Suppressor macrophage treated with lipopolysaccharide for 4 hours (primary cell): ENCODE measurements at regions not wholly inside any gene's neighbourhood (a gene's known extent, or its start where the extent isn't known, plus 50 kb on each side); places are given as distances from the start of the nearest gene placed in this dataset.

Experiments used
- DNase-seq: peaks from one replicate; pipeline ENCODE4 v3.0.0-alpha.2; 2020

DNA sequence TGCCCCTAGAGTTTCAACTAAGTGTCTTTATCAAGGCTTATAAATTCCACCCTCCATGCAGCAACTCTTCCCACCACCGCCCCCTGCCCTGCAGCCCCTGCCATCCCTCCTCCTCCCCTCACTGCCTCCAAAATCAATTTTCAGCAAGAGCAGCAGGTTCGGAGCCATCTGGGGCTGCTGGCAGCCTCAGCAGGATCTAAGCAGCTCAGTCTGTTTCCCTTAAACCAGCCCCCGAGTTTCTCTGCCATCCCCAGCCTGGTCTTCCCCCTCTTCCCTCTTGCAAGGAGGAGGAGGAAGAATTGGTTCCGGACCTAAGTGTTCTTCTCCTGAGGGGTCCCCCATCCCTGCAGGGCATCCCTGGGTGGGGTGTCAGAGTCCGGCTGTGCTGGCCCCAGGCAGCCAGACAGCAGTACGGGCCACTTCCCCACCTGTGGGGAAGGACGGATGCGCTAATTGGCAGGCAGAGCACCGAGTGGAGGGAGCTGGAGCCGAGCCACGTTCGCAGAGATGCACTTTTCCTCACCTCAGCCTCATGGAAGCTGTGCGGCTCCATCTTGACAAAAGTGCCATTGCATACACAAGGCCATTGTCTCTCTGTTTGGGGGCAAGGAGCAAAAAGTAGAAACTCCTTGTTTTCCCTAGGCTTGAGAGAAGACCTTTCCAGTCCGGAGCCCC is 189.3 kb downstream of the KCNA5 start:
- no peak for DNase-seq

DNA sequence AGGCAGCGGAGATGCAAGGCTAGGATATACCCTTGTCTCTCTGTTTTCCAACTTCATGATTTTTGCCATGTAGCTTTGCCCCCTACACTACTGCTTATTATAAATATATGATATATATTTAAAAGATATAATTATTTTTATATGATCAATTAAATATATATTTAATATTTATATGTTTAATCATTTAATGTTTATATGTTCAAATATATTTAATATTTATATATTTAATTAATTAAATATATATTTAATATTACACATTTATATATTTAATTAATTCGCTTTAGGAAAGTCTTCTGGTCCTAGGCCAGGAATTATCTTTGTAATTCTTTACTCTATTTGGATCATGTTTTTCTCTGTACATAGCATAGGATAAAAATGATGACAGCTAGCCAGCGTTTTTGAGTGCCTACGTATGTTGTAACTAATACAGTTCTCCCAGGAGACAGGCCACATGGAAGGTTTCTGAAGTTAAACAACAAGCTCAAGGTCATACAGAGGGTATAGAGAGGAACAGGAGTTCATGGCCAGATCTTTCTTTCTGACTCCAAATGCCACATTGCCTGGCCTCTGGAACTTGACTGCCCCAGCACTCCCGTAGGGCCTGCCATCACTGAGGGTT is 192.5 kb downstream of the KCNA5 start:
- no peak for DNase-seq

DNA sequence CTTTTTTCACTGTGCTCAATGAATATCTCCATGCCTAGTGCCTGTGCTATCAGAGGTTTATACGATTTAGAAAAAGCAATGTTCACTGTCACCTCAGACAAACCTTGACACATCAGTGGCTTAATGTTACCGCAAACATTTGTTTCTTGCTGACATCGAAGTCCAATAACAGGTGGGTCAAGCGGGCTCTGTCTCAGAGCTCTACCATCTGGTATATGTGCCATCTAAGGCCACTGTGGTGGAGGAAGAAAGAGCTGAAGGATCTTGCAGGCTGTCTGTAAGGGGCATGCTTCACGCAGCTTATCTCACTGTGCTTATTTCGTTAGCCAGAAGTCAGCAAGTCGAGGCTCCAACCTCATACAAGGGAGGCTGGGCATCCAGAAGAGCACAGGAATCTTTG is 189.5 kb upstream of the NTF3 start:
- DNase-seq: no peak

DNA sequence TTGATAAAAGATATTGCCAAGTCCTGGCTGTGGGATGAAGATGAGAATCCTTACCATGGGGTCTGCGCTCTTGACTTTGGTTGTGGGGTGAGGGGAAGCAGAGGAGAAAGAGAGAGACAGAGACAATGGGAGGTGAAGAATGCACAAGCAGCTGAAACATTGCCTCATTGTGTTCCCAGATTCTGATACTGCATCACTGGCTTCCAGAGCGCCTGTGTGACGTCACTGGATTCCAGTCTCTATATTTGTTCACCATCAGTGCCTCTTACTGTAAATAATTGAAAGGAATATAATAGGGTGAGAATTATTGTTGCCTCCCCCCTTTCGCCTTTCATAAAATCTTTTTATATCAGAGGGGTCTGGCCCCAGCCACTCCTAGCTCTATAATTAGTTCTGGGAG is 188.9 kb upstream of the NTF3 start:
- no peak for DNase-seq

DNA sequence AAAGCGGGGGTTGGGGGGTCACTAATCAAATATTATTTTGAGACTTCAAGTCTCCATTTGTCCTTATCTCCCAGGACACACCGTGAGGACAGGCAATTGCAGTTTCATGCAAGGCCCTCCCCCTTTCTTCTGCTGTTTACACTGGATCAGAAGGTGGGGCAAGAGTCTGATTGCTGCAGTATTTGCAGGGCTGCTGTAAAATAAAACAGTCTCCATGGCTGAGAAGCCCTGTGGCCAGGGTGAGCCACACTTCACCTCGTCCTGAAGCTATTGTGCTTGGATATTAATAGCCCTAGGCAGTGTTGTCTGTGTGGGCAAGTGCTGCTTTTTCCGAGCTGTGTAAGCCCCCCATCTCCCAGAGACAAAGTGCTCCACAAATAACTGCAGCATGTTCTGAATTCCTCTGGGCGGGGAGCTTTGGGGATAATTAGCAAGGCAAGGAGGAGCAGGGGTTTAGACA is 187.4 kb upstream of the NTF3 start:
- no peak for DNase-seq

DNA sequence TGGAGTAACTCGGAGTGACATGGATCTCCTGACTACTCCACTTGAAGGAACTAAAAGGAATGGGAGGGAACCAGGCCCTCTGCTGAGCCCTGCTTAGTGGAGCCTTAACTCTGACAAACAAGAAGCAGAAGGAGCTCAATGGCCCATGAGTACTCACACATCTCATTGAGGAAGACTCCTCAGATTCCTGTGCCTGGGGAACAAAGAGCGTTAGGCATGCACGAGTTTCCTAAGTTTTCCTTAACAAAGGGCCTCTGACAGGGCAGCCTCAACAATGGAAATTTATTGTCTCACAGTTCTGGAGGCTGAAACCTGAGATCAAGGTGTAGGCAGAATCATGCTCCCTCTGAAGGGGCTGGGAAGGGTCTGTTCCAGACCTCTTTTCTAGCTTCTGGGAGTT is 185.7 kb upstream of the NTF3 start:
- DNase-seq: no peak

DNA sequence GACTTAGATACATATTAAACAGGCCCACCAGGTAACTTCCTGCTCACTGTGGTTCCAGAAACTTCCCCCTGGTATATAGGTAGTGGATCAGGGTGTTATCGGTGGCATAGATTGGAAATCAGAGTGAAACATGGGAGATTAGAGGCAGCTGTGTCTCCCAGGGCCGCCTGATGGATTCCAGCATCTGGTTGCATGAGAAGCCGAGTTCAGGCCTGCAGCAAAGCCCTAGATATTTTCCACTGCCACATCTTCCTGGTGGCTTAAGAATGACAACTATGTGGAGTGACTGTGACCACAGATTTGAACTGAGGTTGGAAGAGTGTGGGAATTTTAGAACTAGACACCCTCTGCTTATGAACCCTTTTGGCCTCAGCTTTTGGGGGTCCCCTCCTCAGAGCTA is 184.8 kb upstream of the NTF3 start:
- no peak for DNase-seq

DNA sequence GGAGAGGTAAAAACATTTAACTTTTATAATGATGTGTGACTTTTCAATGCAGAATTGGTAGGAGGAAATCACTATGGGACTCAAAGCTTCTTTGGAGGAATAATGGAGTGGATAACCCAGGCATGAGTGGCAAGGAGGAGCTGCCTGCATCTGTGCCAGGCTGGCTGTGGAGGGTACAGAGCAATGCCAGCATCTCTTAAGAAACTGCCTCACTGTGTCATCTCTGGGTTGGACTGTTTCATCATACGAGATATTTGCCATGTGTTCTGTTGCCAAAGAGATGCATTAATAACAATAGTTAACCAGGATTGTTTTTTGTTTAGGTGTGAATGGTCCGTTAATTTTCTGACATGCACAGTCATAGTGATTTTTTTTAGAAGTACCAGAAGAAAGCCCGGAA is 183.7 kb upstream of the NTF3 start:
- DNase-seq: no peak

DNA sequence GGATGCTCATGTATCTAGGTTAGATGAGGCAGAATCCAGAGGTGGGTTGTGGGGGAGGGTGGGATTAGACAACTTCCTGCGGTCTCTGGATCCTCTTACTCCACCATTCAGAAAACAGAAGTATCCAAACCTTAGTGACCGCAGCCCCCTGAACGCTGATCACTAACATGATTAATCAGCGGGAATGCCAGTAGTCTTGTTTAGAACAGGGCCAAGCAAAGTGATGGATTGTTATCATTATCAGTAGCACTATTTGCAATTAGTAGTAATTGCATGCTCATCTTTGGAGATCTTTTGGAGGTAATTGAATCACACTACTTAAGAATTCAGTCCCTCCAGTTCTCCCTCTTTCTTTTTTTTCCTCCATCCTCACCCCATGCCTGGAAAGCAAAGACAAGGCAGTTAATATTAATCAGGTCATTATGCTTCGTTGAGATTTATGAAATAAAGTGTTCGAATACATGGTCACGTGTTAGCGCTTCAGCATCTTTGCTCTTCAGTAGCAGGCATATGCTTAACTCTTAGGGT is 182.8 kb upstream of the NTF3 start:
- DNase-seq: no peak

DNA sequence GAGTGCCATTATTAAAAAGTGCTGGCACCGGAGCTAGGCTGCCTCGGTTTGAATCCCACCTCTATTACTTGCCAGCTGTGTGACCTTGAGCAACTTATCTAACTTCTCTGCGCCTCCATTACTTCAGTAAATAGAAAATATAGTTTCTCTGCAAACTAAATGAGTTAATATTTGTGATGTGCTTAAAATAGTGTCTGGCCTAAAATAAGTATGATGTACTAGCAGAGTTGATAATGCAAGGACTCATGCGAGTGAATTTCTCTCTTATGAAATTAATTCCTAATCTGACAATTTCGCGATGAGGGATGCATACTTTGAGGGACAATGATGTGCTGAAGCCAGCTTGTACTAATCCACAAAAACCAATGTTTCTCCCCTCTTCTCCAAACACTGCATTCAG is 180.8 kb upstream of the NTF3 start:
- no peak for DNase-seq

DNA sequence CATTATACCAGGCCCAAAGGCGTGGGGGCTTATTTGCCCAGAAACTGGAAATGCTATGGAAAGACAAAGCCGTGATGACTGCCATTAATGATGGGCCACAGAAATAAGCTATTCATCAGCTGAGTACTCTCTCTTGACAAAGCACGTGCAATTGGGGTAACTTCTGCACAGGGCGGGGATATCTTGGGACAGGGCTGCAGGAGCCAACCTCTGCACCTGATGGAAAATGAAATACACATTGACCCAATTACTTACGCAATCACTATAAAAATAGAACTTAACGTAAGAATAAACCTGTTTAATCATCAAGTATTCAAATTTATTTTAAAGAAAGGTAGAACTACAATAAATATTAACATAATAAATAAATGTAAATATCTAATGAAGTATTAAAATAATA is 180.1 kb upstream of the NTF3 start:
- no peak for DNase-seq

DNA sequence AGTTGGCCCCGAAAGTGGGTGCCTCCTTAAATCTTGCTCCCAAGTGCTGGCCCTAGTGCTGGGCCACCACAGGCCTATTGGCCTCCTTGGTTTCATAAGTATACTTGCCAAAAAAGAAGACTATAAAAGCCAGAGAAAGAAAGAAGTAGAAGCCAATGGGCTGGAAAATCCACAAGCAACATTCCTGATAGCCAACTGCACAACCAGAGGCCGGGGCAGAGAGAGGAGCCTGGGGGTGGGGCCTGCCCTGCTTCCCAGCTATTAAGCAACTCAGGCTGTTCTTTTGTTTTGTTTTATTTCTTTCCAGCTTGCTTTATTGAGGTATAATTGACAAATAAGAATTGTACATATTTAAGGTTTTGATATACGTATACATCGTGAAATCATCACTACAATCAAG is 177.2 kb upstream of the NTF3 start:
- DNase-seq: no peak

DNA sequence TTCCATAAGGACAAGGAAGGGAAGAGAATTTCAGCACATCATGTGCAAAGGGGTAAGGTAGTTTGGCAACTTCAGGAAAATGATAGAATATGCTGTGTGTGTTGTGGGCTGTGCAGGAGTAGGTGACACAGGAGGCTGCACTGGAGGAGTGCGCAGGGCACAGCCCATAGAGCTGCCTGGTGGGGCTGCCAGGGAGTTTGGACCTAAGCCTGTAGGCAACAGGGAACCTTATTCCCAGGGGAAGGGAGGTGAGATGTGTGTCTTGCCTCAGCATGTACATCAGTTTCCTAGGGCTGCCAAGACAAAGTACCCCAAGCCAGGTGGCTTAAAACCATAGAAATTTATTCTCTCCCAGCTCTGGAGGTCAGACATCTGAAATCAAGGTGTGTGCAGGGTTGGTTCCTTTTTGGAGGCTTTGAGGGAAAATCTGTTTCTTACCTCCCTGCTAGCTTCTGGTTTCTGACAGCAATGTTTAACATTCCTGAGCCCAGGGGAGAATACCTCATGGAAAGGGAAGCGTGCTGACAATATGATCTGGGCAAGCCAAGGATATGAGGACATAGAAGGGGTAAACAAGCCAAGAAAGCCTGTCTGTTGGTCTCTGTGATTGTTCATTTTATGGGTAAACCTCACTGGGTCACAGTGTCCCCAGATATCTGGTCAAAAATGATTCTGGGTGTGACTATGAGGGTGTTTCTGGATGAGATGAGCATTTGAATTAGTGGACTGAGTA is 174.0 kb upstream of the NTF3 start:
- DNase-seq: no peak

DNA sequence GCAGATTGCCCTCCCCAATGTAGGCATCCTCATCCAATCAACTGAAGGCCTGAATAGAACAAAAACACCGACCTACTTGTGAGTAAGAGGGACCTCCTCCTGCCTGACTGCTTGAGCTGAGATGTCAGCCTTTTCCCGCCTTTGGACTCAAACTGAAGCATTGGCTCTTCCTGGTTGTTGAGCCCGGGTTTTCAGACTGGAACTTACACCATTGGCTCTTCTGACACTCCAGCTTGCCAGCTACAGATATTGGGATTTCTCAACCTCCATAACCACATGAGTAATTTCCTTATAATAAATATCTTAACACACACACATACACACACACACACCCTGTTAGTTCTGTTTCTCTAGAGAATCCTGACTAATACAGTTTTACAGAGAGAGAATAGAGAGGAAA is 173.4 kb upstream of the NTF3 start:
- DNase-seq: peak; percentile 19

DNA sequence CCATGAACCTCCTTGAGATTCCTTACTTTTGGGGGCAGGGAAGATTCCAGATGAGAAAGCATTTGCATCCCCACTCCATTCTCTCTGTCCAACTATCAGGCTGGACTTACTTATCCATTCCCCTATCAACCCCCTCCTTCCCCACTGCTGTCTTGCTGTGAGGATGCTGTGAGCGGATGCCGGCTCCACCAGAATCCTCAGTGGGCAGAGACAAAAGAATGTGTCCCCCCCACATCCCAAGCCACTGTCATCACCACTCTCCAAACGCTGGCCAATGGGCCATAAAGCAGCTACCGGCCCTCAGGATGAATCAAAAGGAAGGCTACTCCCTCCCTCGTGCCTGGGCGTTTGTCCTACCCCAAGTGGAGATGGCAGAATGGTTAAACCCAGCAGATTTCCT is 173.0 kb upstream of the NTF3 start:
- no peak for DNase-seq

DNA sequence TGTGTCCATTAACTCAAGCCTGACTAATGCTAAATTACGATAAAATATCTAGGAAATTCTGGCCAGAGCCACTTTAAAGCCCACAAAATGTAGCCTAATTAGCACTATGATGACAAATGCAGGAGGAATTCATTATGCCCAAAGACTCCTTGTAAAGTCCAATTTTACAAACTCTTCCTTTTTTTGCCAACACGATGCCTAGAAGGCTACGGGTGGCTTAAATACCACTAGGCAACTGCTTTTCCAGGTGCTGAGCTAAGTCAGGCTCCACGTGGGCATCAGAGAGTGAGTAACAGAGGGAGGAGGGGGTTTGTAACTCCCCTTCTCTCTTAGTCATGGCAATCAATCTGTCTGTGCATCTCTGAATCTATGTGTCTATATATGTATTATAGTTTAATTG is 172.4 kb upstream of the NTF3 start:
- no peak for DNase-seq

DNA sequence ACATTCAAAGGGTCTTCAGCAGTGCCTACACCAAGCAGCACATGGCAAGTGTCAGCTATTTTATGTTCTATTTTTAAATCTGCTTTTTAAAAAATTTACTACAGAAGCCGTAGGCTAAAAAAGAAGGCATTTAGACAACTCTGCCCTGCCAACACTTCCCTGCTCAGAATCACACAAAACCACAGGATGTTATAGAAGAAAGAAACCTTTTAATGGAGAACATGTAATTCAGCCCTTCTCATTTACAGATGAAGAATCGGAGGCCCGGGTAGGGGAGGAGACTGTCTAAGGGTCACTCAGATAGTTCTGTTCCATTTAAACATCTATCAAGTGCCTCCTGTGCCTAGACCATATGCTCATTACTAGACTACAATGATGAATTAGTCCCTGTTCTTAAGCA is 171.8 kb upstream of the NTF3 start:
- DNase-seq: no peak

DNA sequence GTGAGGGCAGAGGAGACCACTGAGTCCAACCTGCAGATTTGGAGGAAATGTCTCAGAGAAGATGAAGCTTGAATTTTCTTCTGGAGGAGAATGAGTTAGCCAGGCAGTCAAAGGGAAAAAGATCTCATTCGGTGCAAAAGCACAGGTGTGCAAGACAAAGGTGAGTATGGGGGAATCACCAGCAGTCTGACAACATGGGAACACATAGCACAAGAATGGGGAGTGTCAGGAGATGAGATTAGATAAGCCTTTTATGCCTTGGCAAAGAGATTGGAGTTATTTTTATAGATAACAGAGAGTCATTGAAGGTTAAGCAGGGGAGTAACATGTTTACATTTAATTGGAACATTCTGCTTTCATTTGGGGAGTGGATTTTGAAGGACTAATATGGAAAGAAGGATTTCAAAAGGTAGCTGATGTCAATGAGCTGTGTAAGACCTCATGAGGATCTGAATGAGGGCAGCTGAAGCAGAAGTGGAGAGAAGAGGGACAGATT is 171.3 kb upstream of the NTF3 start:
- DNase-seq: no peak

DNA sequence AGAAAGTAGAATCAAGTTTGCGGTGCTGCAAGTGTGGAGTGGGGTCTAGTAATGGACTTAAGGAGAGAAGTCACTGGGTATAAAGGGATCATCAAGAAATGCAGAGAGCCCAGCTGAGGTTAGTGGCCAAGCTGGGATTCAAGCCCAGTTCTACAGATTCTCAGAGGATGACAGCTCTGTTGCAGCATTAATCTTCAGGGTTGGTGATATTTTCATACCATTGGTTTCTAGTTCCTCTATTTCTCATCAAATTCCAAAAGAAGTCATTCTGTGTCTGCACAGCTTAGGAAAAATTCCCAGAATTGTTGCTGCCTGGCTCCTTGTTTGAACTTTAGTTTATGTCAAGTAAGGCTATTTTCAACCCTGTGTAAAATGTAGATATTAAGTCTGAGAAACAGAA is 169.5 kb upstream of the NTF3 start:
- DNase-seq: no peak

DNA sequence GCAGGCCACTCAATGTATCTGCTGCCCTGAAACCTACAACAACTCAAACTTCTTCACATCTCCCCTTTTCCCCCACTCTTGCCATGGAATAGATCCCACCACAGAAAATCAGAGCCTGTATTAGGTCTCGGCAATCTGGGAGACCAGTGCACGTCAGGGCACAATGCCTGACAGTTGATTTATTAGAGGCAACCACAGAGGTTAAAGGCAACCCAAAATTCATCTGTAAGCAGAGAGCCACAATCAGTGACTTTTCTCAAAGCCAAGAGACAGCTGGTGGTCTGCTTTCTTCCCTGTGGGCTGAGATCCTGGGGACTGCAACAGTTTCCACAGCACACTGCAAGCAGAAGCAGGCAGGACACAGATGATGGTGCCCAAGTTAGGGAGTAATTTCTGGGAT is 169.0 kb upstream of the NTF3 start:
- no peak for DNase-seq

DNA sequence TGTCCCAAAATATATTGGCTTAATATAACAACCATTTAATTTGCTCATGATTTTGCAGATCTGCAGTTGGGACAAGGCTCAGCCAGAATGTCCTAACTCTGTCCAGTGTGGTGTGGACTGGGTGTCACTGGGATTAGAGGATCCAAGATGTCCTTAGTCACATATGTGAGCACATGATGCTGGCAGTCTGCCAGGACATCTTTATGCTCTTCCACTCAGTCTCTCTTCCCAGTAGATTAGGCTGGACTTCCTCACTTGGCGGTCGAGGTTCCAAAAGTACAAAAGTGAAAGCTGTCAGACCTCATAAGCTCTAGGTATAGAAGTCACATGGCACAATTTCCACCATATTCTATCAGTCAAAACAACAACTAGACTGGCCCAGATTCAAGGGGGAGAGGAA is 167.9 kb upstream of the NTF3 start:
- peak; percentile 26 for DNase-seq

DNA sequence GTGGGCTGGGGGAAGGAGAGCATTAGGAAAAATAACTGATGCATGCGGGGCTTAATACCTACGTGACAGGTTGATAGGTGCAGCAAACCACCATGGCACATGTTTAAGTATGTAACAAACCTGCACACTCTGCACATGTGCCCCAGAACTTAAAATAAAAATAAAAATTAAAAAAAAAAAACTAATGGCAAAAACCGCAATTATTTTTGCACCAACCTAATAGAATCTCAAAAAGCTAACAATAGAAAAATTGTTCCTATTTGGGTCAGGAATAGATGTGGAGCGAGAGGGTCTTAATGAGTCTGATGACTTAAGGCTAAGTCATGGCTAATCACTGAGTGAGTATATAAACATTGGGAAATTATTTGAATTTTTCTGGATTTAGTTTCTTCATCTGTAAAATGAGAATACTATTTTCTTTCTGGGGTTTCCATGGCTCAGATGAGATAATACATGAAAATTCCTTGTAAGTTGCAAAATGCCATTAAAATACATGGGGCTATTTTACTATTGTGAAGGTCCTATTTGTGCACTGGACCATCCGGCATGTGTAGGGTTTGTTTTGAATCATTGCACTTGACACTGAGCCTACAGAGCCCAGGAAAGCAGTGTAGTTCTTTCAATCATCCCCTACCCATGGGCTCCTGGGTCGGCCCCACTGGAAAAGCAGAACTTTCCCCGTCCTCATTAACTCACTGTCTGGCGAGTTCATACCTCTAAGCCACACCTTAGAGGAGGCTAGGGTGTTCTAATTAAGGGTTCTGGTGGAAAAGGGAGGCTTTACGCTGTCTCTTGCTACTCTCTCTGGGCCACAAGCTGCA is 164.1 kb upstream of the NTF3 start:
- DNase-seq: no peak
